ENCODE measurements at regions not wholly inside any gene's neighbourhood (a gene's known extent, or its start where the extent isn't known, plus 50 kb on each side); places are given as distances from the start of the nearest gene placed in this dataset.
"Not testable (repeated sequence)": the region's sequence is repeated elsewhere in the genome, so short reads cannot be mapped to it uniquely, and the experiment has no call there.

DNA sequence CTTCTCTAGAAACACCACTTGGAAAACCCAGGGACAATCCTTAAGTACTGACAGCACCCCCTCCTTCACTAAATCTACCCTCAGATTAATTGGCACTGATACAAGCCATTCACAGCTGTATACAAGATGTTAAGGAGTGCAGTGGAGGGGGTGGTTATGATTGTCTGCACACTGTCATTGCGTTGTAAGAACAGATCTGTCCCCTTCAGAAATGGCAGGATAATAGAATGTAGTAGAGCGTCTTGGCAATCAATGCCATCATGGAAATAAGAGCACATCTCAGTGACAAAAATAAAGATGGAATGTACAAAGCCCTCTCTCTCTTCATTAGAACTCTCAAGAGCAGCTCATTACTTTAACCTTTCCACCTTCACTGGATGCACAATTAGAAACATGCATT, 324.9 kb upstream of the TBX18 start:
- DNase-seq, result no peak
- Histone ChIP-seq H3K79me2 (ENCODE audit: low read length) (no peaks in the 10 kb centered on the region), H3K9me3 (ENCODE audit: low read length) (no peaks in the 10 kb centered on the region), H3K9ac (ENCODE audit: low read length) (no peak overlapping the region), H3K4me1 (ENCODE audit: low read length) (no peaks in the 10 kb centered on the region), H2AFZ (ENCODE audit: low read length) (no peak overlapping the region), H3K27ac (ENCODE audit: low read length) (no peak overlapping the region), H3K4me2 (ENCODE audit: low read depth, low read length, poor library complexity, severe bottlenecking) (no peak overlapping the region), H3K27me3 (ENCODE audit: low read length) (no peaks in the 10 kb centered on the region), H3K4me3 (ENCODE audit: low read length) (no peak overlapping the region), H3K36me3 (ENCODE audit: insufficient read depth, low read length) (no peaks in the 10 kb centered on the region), H4K20me1 (ENCODE audit: insufficient read depth, low read depth, low read length) (no peaks in the 10 kb centered on the region), H3K9me2 (replicated peaks; ENCODE audit: insufficient read depth, low read length) (0 out of 2 replicates have a peak, but pooled peaks cover 2% of the 10 kb centered on the region)

DNA sequence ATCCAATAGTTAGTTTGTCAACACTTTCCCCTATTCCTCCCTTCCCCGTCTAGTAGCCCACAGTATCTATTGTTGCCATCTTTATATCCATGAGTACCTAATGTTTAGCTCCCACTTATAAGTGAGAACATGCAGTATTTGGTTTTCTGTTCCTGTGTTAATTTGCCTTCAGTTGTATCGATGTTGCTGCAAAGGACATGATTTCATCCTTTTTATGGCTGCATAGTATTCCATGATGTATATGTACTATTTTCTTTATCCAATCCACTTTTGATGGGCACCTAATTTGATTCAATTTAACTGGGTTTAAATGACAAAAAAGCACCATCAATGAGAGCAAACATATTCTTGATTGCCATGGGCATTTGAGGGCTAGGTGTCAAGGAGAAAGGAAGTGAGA, 321.5 kb upstream of the TBX18 start:
- H4K20me1 ChIP-seq (ENCODE audit: insufficient read depth, low read depth, low read length), result no peaks in the 10 kb centered on the region
- no peak overlapping the region for H3K27ac ChIP-seq (ENCODE audit: low read length)

DNA sequence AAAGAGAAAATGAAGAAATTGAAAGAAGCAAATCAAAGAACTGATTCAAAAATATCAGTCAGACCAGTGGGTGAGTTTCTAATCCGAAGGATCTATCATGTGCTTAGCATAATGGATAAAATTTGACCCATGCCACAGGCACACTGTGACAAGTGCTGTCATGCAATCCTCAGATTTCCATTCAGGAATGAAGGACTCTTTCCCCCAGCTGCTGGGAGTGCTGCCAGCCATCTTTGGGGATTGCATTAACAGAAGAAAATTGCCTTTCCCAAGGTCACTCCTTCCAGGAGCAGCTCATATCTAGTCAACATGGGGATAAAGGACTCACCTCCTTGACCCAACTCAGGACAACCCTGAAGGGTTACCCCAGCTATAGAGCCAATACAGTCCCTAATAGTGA, 316.7 kb upstream of the TBX18 start:
- no peak overlapping the region for H3K4me2 ChIP-seq (ENCODE audit: low read depth, low read length, poor library complexity, severe bottlenecking)
- no peaks in the 10 kb centered on the region for H3K79me2 ChIP-seq (ENCODE audit: low read length)
- no peak overlapping the region for H2AFZ ChIP-seq (ENCODE audit: low read length)
- H3K27ac ChIP-seq (ENCODE audit: low read length), result no peak overlapping the region
- no peaks in the 10 kb centered on the region for H3K4me1 ChIP-seq (ENCODE audit: low read length)
- H3K9me3 ChIP-seq (ENCODE audit: low read length), result no peaks in the 10 kb centered on the region
- H3K4me3 ChIP-seq (ENCODE audit: low read length), result no peak overlapping the region
- H3K27me3 ChIP-seq (ENCODE audit: low read length), result no peaks in the 10 kb centered on the region
- H3K36me3 ChIP-seq (ENCODE audit: insufficient read depth, low read length), result no peaks in the 10 kb centered on the region
- H3K9me2 ChIP-seq (replicated peaks; ENCODE audit: insufficient read depth, low read length), result no peaks in the 10 kb centered on the region
- no peak overlapping the region for H3K9ac ChIP-seq (ENCODE audit: low read length)
- no peaks in the 10 kb centered on the region for H4K20me1 ChIP-seq (ENCODE audit: insufficient read depth, low read depth, low read length)
- no peak for DNase-seq

More for the DNA sequence above, 321.5 kb upstream of the TBX18 start:
- Histone ChIP-seq H3K4me1 (ENCODE audit: low read length) (no peaks in the 10 kb centered on the region), H3K27me3 (ENCODE audit: low read length) (no peaks in the 10 kb centered on the region), H3K36me3 (ENCODE audit: insufficient read depth, low read length) (no peaks in the 10 kb centered on the region), H3K9me2 (replicated peaks; ENCODE audit: insufficient read depth, low read length) (no peaks in the 10 kb centered on the region), H3K79me2 (ENCODE audit: low read length) (no peaks in the 10 kb centered on the region), H2AFZ (ENCODE audit: low read length) (no peak overlapping the region), H3K4me3 (ENCODE audit: low read length) (no peak overlapping the region), H3K4me2 (ENCODE audit: low read depth, low read length, poor library complexity, severe bottlenecking) (no peak overlapping the region), H3K9me3 (ENCODE audit: low read length) (no peaks in the 10 kb centered on the region), H3K9ac (ENCODE audit: low read length) (no peak overlapping the region)
- DNase-seq, result no peak

DNA sequence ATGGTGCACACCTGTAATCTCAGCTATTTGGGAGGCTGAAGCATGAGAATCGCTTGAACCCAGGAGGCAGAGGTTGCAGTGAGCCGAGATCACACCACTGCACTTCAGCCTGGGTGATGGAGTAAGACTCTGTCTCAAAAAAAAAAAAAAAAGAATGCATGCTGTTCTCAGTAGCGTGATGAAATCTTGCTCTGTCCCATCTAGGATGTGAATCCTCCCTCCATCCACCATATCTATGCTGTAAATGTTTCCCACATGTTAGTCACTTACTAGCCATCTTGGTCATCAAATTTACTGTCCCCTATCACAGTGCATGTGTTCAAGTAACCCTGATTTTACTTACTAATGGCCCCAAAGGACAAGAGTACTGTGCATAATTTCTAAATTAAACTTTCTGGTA, 315.4 kb upstream of the TBX18 start:
- H3K36me3 ChIP-seq (ENCODE audit: insufficient read depth, low read length), result no peaks in the 10 kb centered on the region
- H3K4me1 ChIP-seq (ENCODE audit: low read length), result no peaks in the 10 kb centered on the region
- H3K27me3 ChIP-seq (ENCODE audit: low read length), result no peaks in the 10 kb centered on the region
- no peaks in the 10 kb centered on the region for H3K79me2 ChIP-seq (ENCODE audit: low read length)
- H3K4me2 ChIP-seq (ENCODE audit: low read depth, low read length, poor library complexity, severe bottlenecking), result no peak overlapping the region
- no peaks in the 10 kb centered on the region for H4K20me1 ChIP-seq (ENCODE audit: insufficient read depth, low read depth, low read length)
- no peaks in the 10 kb centered on the region for H3K9me3 ChIP-seq (ENCODE audit: low read length)
- no peak for DNase-seq
- no peak overlapping the region for H3K4me3 ChIP-seq (ENCODE audit: low read length)
- no peak overlapping the region for H3K27ac ChIP-seq (ENCODE audit: low read length)
- H3K9me2 ChIP-seq (replicated peaks; ENCODE audit: insufficient read depth, low read length), result no peaks in the 10 kb centered on the region
- no peak overlapping the region for H2AFZ ChIP-seq (ENCODE audit: low read length)
- no peak overlapping the region for H3K9ac ChIP-seq (ENCODE audit: low read length)

DNA sequence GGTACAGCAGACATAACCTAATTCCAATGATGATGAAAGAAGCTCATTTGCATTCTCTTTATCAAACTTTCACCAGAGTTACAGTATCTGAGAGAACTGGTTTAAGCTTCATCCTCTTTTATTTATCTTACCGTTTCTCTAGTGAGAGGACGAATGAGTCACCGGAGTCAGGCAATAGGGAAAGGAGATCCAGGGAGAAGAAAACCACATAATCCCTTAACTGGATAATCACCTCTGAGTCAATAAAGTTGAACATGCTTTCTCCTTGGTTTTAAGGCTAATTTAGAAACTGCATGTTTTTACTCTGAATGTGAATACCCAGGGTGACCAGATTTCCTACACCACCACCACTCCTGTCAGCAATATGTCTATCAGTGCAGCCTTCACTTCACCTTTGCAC, 313.7 kb upstream of the TBX18 start:
- DNase-seq, result no peak
- H3K27ac ChIP-seq (ENCODE audit: low read length), result no peak overlapping the region
- H3K9me2 ChIP-seq (replicated peaks; ENCODE audit: insufficient read depth, low read length), result no peaks in the 10 kb centered on the region
- H3K9ac ChIP-seq (ENCODE audit: low read length), result no peak overlapping the region
- H3K27me3 ChIP-seq (ENCODE audit: low read length), result no peaks in the 10 kb centered on the region
- no peaks in the 10 kb centered on the region for H4K20me1 ChIP-seq (ENCODE audit: insufficient read depth, low read depth, low read length)
- no peak overlapping the region for H3K4me3 ChIP-seq (ENCODE audit: low read length)
- H3K79me2 ChIP-seq (ENCODE audit: low read length), result no peaks in the 10 kb centered on the region
- no peaks in the 10 kb centered on the region for H3K9me3 ChIP-seq (ENCODE audit: low read length)
- H3K36me3 ChIP-seq (ENCODE audit: insufficient read depth, low read length), result no peaks in the 10 kb centered on the region
- H3K4me1 ChIP-seq (ENCODE audit: low read length), result no peaks in the 10 kb centered on the region
- no peak overlapping the region for H2AFZ ChIP-seq (ENCODE audit: low read length)
- H3K4me2 ChIP-seq (ENCODE audit: low read depth, low read length, poor library complexity, severe bottlenecking), result no peak overlapping the region

DNA sequence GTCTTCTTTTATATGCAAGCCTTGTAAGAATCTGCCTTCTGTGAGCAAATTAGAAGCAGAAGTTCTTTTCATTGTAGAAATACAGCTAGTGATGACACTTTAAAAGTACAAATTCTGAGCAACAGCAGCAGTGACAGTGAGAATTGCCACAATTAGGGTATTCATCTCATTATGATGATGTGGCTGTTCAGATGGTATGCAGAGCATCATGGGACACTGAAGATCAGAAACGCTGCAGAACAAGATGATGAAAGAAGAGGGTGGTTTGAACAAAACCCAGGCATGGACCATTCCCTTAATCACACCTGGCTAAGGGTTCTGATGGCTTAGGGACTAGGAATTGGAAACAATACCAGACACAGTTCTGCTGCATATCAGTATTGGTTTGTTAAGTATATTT, 312.7 kb upstream of the TBX18 start:
- DNase-seq, result no peak
- Histone ChIP-seq H3K27me3 (ENCODE audit: low read length) (no peaks in the 10 kb centered on the region), H2AFZ (ENCODE audit: low read length) (no peak overlapping the region), H3K27ac (ENCODE audit: low read length) (no peak overlapping the region), H3K4me2 (ENCODE audit: low read depth, low read length, poor library complexity, severe bottlenecking) (no peak overlapping the region), H3K79me2 (ENCODE audit: low read length) (no peaks in the 10 kb centered on the region), H4K20me1 (ENCODE audit: insufficient read depth, low read depth, low read length) (no peaks in the 10 kb centered on the region), H3K9me2 (replicated peaks; ENCODE audit: insufficient read depth, low read length) (no peaks in the 10 kb centered on the region), H3K9ac (ENCODE audit: low read length) (no peak overlapping the region), H3K4me3 (ENCODE audit: low read length) (no peak overlapping the region), H3K4me1 (ENCODE audit: low read length) (no peaks in the 10 kb centered on the region), H3K36me3 (ENCODE audit: insufficient read depth, low read length) (no peaks in the 10 kb centered on the region), H3K9me3 (ENCODE audit: low read length) (no peaks in the 10 kb centered on the region)

DNA sequence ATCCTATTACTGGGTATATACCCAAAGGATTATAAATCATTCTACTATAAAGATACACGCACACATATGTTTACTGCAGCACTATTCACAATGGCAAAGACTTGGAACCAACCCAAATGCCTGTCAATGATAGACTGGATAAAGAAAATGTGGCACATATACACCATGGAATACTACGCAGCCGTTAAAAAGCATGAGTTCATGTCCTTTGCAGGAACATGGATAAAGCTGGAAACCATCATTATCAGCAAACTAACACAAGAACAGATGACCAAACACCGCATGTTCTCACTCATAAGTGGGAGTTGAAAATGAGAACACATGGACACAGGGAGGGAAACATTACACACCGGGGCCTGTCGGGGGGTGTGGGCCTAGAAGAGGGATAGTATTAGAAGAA, 307.4 kb upstream of the TBX18 start:
- not testable (repeated sequence) for H2AFZ ChIP-seq (ENCODE audit: low read length); H3K36me3 ChIP-seq (ENCODE audit: insufficient read depth, low read length); H3K9ac ChIP-seq (ENCODE audit: low read length); H3K79me2 ChIP-seq (ENCODE audit: low read length); H3K4me2 ChIP-seq (ENCODE audit: low read depth, low read length, poor library complexity, severe bottlenecking); H3K4me3 ChIP-seq (ENCODE audit: low read length); H3K9me3 ChIP-seq (ENCODE audit: low read length); H3K27ac ChIP-seq (ENCODE audit: low read length); H3K4me1 ChIP-seq (ENCODE audit: low read length); H4K20me1 ChIP-seq (ENCODE audit: insufficient read depth, low read depth, low read length); H3K9me2 ChIP-seq (replicated peaks; ENCODE audit: insufficient read depth, low read length); H3K27me3 ChIP-seq (ENCODE audit: low read length); DNase-seq

DNA sequence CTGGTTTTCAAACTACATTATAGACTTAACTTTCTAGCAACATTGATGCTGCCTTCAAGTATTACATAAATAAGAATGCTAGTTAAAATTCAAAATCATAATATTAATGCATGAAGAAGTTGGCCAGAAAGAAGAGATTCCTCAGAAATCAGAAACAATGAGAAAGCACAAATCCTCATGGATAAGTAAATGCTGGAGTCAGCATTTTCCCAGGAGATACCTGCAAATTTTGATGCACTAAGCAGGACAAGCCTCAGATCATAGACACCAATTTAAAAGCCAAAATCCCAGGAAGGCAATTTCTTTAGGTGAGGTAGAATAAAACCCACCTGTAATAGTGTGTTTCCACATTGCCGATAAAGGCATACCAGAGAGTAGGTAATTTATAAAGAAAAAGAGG, 305.2 kb upstream of the TBX18 start:
- no peaks in the 10 kb centered on the region for H3K27me3 ChIP-seq (ENCODE audit: low read length)
- no peaks in the 10 kb centered on the region for H3K9me2 ChIP-seq (replicated peaks; ENCODE audit: insufficient read depth, low read length)
- H3K4me2 ChIP-seq (ENCODE audit: low read depth, low read length, poor library complexity, severe bottlenecking), result no peak overlapping the region
- H3K36me3 ChIP-seq (ENCODE audit: insufficient read depth, low read length), result no peaks in the 10 kb centered on the region
- no peak overlapping the region for H3K27ac ChIP-seq (ENCODE audit: low read length)
- no peak overlapping the region for H3K4me3 ChIP-seq (ENCODE audit: low read length)
- H3K9me3 ChIP-seq (ENCODE audit: low read length), result no peaks in the 10 kb centered on the region
- no peaks in the 10 kb centered on the region for H3K4me1 ChIP-seq (ENCODE audit: low read length)
- no peak overlapping the region for H3K9ac ChIP-seq (ENCODE audit: low read length)
- H4K20me1 ChIP-seq (ENCODE audit: insufficient read depth, low read depth, low read length), result no peaks in the 10 kb centered on the region
- no peak for DNase-seq
- H3K79me2 ChIP-seq (ENCODE audit: low read length), result no peaks in the 10 kb centered on the region
- no peak overlapping the region for H2AFZ ChIP-seq (ENCODE audit: low read length)

DNA sequence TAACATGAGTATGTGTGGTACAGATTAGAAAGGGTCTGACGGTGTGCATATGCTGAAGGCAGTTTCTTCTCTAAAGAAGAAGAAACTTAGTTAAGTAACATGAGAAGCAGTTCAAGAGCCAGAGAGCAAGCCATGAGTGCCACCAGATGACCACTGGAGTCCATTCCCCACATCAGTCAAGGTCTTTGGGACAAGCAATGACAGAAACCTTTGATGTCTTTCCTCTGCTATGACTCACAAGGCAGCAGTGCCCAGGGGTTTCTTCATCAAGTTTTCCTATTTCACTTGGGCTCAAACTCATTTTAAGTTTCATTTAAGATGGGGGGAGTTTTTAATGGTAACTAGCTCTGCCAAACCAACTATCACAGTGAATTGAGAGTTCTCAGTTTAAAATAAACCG, 303.8 kb upstream of the TBX18 start:
- H3K4me2 ChIP-seq (ENCODE audit: low read depth, low read length, poor library complexity, severe bottlenecking), result no peak overlapping the region
- DNase-seq, result no peak
- no peaks in the 10 kb centered on the region for H3K9me2 ChIP-seq (replicated peaks; ENCODE audit: insufficient read depth, low read length)
- no peak overlapping the region for H3K9ac ChIP-seq (ENCODE audit: low read length)
- no peaks in the 10 kb centered on the region for H3K79me2 ChIP-seq (ENCODE audit: low read length)
- no peaks in the 10 kb centered on the region for H4K20me1 ChIP-seq (ENCODE audit: insufficient read depth, low read depth, low read length)
- no peak overlapping the region for H3K27ac ChIP-seq (ENCODE audit: low read length)
- H3K4me3 ChIP-seq (ENCODE audit: low read length), result no peak overlapping the region
- no peaks in the 10 kb centered on the region for H3K4me1 ChIP-seq (ENCODE audit: low read length)
- no peaks in the 10 kb centered on the region for H3K9me3 ChIP-seq (ENCODE audit: low read length)
- H3K36me3 ChIP-seq (ENCODE audit: insufficient read depth, low read length), result no peaks in the 10 kb centered on the region
- no peaks in the 10 kb centered on the region for H3K27me3 ChIP-seq (ENCODE audit: low read length)
- no peak overlapping the region for H2AFZ ChIP-seq (ENCODE audit: low read length)

Measured in Karpas-422 (cell line).